ENCODE measurements at regions not wholly inside any gene's neighbourhood (a gene's known extent, or its start where the extent isn't known, plus 50 kb on each side); places are given as distances from the start of the nearest gene placed in this dataset.

GRCh38 chr6:14622085-14622484, 504.5 kb downstream of the CD83 start (continued):
- TF ChIP-seq THAP7 (CRISPR knock-in tag; IDR thresholded peaks at IDR 0.05), result no peak
- TF ChIP-seq HMG20A (CRISPR knock-in tag; IDR thresholded peaks at IDR 0.05; ENCODE audit: borderline replicate concordance), result peak; percentile 62; the same call in 1 of the 2 replicates
- TF ChIP-seq SYNCRIP (IDR thresholded peaks at IDR 0.05; ENCODE audit: insufficient read depth, low read depth, low read length), result no peak
- TF ChIP-seq AHR (CRISPR knock-in tag; IDR thresholded peaks at IDR 0.05), result no peak
- no peak for TF ChIP-seq ZNF879 (CRISPR knock-in tag; IDR thresholded peaks at IDR 0.05)
- no peak for TF ChIP-seq ZNF282 (IDR thresholded peaks at IDR 0.05; ENCODE audit: partially characterized antibody)
- no peak for TF ChIP-seq ZNF143 (CRISPR knock-in tag; IDR thresholded peaks at IDR 0.05)
- TF ChIP-seq HMGXB4 (CRISPR knock-in tag; IDR thresholded peaks at IDR 0.05; ENCODE audit: borderline replicate concordance in 1 of 2, low read depth in 1 of 2), result no peak
- no peak for TF ChIP-seq ZNF556 (CRISPR knock-in tag; IDR thresholded peaks at IDR 0.05; ENCODE audit: borderline replicate concordance)
- TF ChIP-seq GTF2F1 (IDR thresholded peaks at IDR 0.05; ENCODE audit: low read length), result no peak
- TF ChIP-seq GATAD2A (CRISPR knock-in tag; IDR thresholded peaks at IDR 0.05), result peak; percentile 56; the same call in 1 of the 2 replicates
- 0 out of 2 replicates have a peak, but pooled peaks have one; percentile 32 for TF ChIP-seq HDAC1 (CRISPR knock-in tag; IDR thresholded peaks at IDR 0.05)
- TF ChIP-seq MED8 (CRISPR knock-in tag; IDR thresholded peaks at IDR 0.05; ENCODE audit: insufficient replicate concordance), result no peak
- TF ChIP-seq SMARCC2 (IDR thresholded peaks at IDR 0.05), result no peak
- TF ChIP-seq ZNF136 (CRISPR knock-in tag; IDR thresholded peaks at IDR 0.05; ENCODE audit: low read depth), result no peak
- TF ChIP-seq ZNF574 (CRISPR knock-in tag; IDR thresholded peaks at IDR 0.05), result no peak
- no peak for TF ChIP-seq ETV6 (CRISPR knock-in tag; conservative IDR thresholded peaks at IDR 0.05)
- TF ChIP-seq RBM22 (optimal IDR thresholded peaks at IDR 0.05; ENCODE audit: low read length), result no peak
- no peak for TF ChIP-seq SRF (IDR thresholded peaks at IDR 0.05; ENCODE audit: low read depth, low read length)
- peak; percentile 77 for TF ChIP-seq ISL2 (CRISPR knock-in tag; IDR thresholded peaks at IDR 0.05)
- TF ChIP-seq HOMEZ (CRISPR knock-in tag; IDR thresholded peaks at IDR 0.05; ENCODE audit: low read depth), result no peak
- TF ChIP-seq MLXIP (CRISPR knock-in tag; IDR thresholded peaks at IDR 0.05; ENCODE audit: borderline replicate concordance), result no peak

Measured in HepG2 (cell line).